RWPE2 (cell line): ENCODE measurements at regions not wholly inside any gene's neighbourhood (a gene's known extent, or its start where the extent isn't known, plus 50 kb on each side); places are given as distances from the start of the nearest gene placed in this dataset.
"Not testable (repeated sequence)": the region's sequence is repeated elsewhere in the genome, so short reads cannot be mapped to it uniquely, and the experiment has no call there.

Source experiments
- ATAC-seq: fragments of 200-7000 bp; cut with Tn5 transposase; 3 replicates; pipeline ENCODE4 v1.9.1; 2021; ENCODE audit warnings: low read depth
- DNase-seq: peaks from one replicate; pipeline ENCODE4 v3.0.0-alpha.2; 2020; ENCODE audit warnings: low spot score
- H3K27ac ChIP-seq: fragments of 450-650 bp; 2 replicates; pipeline ENCODE4 v1.5.1; 2017; ENCODE audit warnings: mild to moderate bottlenecking; ENCODE audit not compliant: poor library complexity, severe bottlenecking
- H3K27me3 ChIP-seq: fragments of 250-450 bp; sonication (Bioruptor Pico); 2 replicates; pipeline ENCODE4 v1.5.1; 2021; ENCODE audit warnings: mild to moderate bottlenecking, moderate library complexity; ENCODE audit not compliant: insufficient read depth, poor library complexity, severe bottlenecking
- H3K36me3 ChIP-seq: fragments of 250-450 bp; sonication (Bioruptor Pico); 2 replicates; pipeline ENCODE4 v1.5.1; 2020; ENCODE audit warnings: low read depth, mild to moderate bottlenecking, moderate library complexity
- H3K4me1 ChIP-seq: fragments of 250-450 bp; sonication (Bioruptor Pico); 2 replicates; pipeline ENCODE4 v1.5.1; 2021; ENCODE audit warnings: mild to moderate bottlenecking, moderate library complexity; ENCODE audit not compliant: insufficient read depth, poor library complexity, severe bottlenecking
- H3K4me3 ChIP-seq: fragments of 250-450 bp; sonication (Bioruptor Pico); 2 replicates; pipeline ENCODE4 v1.5.1; 2021; ENCODE audit warnings: mild to moderate bottlenecking, moderate library complexity; ENCODE audit not compliant: severe bottlenecking
- H3K9me3 ChIP-seq: fragments of 250-450 bp; sonication (Bioruptor Pico); 2 replicates; pipeline ENCODE4 v1.5.1; 2021; ENCODE audit warnings: mild to moderate bottlenecking, moderate library complexity; ENCODE audit not compliant: severe bottlenecking
- TF ChIP-seq, protein P1 (sequence below): fragments of 450-650 bp; IDR thresholded peaks from one replicate; pipeline ENCODE4 v1.5.1; 2017; ENCODE audit warnings: mild to moderate bottlenecking, moderate library complexity; ENCODE audit not compliant: poor library complexity, severe bottlenecking

DNA sequence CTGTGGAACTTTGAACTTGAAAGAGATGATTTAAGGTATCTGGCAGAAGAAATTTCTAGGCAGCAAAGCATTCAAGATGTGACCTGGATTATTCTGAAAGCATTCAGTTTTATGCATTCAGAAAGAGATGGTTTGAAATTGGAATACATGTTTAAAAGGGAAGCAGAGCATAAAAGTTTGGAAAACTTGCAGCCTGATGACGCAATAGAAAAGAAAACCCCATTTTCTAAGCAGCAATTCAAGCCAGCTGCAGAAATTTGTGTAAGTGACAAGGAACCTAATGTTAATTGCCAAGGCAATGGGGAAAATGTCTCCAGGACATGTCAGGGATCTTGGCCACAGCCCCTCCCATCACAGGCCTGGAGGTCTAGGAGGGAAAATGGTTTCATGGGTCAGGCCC is 354.0 kb downstream of the ZNF326 start:
- DNase-seq (no peak), ATAC-seq (no peak)
- H3K9me3 ChIP-seq, result no peaks in the 10 kb centered on the region
- no peaks in the 10 kb centered on the region for H3K4me1 ChIP-seq
- H3K27me3 ChIP-seq, result no peaks in the 10 kb centered on the region
- TF ChIP-seq, protein P1, sequence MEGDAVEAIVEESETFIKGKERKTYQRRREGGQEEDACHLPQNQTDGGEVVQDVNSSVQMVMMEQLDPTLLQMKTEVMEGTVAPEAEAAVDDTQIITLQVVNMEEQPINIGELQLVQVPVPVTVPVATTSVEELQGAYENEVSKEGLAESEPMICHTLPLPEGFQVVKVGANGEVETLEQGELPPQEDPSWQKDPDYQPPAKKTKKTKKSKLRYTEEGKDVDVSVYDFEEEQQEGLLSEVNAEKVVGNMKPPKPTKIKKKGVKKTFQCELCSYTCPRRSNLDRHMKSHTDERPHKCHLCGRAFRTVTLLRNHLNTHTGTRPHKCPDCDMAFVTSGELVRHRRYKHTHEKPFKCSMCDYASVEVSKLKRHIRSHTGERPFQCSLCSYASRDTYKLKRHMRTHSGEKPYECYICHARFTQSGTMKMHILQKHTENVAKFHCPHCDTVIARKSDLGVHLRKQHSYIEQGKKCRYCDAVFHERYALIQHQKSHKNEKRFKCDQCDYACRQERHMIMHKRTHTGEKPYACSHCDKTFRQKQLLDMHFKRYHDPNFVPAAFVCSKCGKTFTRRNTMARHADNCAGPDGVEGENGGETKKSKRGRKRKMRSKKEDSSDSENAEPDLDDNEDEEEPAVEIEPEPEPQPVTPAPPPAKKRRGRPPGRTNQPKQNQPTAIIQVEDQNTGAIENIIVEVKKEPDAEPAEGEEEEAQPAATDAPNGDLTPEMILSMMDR, result no peak
- no peaks in the 10 kb centered on the region for H3K36me3 ChIP-seq
- H3K27ac ChIP-seq, result no peak overlapping the region
- H3K4me3 ChIP-seq, result no peak overlapping the region

DNA sequence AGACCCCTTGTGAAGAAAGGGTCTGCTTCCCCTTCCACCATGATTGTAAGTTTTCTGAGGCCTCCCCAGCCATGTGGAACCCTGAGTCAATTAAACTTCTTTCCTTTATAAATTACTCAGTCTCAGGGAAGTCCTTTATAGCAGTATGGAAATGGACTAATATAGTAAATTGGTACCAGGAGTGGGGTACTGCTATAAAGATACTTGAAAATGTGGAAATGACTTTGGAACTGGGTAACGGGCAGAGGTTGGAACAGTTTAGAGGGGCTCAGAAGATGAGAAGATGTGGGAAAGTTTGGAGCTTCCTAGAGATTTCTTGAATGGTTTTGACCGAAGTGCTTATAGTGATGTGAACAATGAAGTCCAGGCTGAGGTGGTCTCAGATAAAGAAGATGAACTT is 353.5 kb downstream of the ZNF326 start:
- H3K9me3 ChIP-seq, H3K27me3 ChIP-seq, H3K4me3 ChIP-seq, ATAC-seq, DNase-seq, H3K4me1 ChIP-seq, H3K27ac ChIP-seq, H3K36me3 ChIP-seq: not testable (repeated sequence)

DNA sequence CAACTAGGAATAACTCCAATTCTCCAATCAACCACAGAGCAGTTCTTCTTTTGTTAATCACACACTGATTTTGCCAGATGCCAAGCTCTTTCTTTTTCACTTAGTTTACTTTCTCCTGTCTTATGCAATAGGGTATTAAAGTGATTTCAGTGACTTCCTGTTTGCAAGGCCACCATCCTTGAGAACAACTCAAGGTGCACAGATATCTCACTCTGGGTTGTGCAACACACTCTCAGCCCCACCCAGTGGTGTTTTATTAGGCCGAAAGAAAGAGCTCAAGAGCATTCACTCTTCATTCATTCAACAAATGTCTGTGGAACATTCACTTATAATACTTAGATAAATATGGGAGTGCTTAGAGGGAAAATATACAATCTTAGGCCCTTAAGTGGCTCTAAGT is 352.5 kb downstream of the ZNF326 start:
- Histone ChIP-seq H3K36me3 (no peaks in the 10 kb centered on the region), H3K27me3 (no peaks in the 10 kb centered on the region), H3K27ac (no peak overlapping the region), H3K4me3 (no peak overlapping the region), H3K9me3 (no peaks in the 10 kb centered on the region), H3K4me1 (no peaks in the 10 kb centered on the region)
- TF ChIP-seq, protein P1, result no peak
- ATAC-seq (no peak), DNase-seq (no peak)

- Histone ChIP-seq H3K9me3 (no peaks in the 10 kb centered on the region), H3K27me3 (no peaks in the 10 kb centered on the region), H3K4me1 (no peaks in the 10 kb centered on the region), H3K36me3 (no peaks in the 10 kb centered on the region), H3K4me3 (no peak overlapping the region), H3K27ac (no peak overlapping the region)
- no peak for ATAC-seq
- TF ChIP-seq, protein P1, result no peak
- DNase-seq, result no peak
Measured at GRCh38 chr1:90346757-90347156, 351.8 kb downstream of the ZNF326 start.

GRCh38 chr1:90346349-90346748 is 351.4 kb downstream of the ZNF326 start:
- Histone ChIP-seq H3K27me3 (no peaks in the 10 kb centered on the region), H3K4me3 (no peak overlapping the region), H3K27ac (no peak overlapping the region), H3K4me1 (no peaks in the 10 kb centered on the region), H3K36me3 (no peaks in the 10 kb centered on the region), H3K9me3 (no peaks in the 10 kb centered on the region)
- TF ChIP-seq, protein P1, result no peak
- DNase-seq, result no peak
- ATAC-seq, result no peak
